ENCODE measurements at regions not wholly inside any gene's neighbourhood (a gene's known extent, or its start where the extent isn't known, plus 50 kb on each side); places are given as distances from the start of the nearest gene placed in this dataset.
"Not testable (repeated sequence)": the region's sequence is repeated elsewhere in the genome, so short reads cannot be mapped to it uniquely, and the experiment has no call there.

DNA sequence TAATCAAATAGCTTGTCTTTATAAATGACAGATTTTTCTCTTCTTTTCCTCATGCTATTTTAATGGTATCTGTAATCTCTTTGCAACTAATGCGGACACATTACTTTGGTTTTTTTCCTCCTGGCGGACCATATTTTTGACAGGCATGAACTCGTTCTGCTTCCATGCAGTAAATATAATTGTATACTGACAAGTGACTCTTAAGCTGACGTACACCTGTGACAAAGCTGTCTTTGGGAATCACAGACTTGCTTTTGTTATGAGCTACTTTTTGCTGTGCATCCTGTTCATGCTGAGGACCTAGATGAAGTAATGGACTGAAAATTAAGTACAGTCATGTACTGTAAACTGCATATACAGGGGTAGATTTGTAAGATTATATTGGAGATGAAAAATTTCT is 434.3 kb upstream of the TMTC1 start:
- FAIRE-seq = no peak
- DNase-seq (ENCODE audit: low spot score) = no peak

DNA sequence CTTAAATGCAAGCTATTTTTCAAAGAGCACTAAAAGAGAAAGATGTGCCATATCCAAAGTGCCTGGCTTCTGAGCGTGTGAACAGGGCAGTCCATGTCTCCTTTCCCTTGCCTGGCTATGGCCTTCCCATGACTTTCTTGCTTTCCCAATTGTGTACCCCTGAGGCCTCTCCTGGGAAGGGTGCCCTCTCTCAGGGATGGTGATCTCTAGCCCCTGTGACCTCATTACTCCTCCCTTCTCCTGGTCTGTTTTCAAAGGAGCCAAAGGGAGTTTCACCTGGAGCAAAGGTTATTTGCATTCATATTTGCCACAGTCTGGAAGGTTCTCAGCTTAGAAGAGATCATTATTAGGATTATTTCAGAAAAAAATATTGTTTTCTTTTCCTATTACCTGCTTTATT is 429.4 kb upstream of the TMTC1 start:
- no peak for DNase-seq (ENCODE audit: low spot score)

DNA sequence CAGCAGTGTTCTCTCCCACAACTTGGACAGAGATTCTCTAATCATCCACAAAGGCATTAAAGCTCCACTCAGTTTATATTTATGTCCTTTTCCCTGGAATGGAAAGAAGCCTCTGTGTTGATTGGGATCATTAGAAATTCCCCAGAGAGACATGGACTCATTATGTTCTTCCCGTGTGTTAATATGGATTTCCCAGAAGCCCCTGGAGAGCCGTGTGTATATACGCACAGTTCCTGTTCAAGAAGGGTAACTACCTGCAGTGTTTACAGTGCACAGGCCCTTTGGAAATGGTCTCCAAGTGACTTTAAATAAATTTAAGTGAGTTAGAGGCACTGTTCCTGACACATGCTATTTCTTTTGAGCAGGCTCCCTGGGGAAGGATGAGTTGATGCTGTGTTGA is 428.0 kb upstream of the TMTC1 start:
- FAIRE-seq = no peak
- no peak for DNase-seq (ENCODE audit: low spot score)

More for the DNA sequence above, 429.4 kb upstream of the TMTC1 start:
- FAIRE-seq = no peak

DNA sequence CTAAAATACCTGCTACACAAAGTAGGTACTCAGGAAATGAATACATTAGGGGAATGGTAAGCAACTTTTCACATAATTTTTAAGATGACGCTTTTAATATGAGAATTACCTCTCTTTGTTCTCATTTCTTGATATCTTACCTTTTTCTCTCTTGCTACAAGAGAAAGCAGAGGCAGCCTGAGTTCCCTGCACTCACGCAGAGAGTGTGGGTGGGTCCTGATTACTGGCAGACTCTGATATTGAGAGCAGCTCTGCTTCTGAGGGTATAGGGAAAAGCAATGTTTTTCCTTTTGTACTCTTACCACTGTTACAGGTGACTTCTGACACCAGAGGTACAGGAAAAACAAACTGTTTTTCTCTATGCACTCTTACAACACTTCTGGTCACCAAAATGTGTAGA is 420.2 kb upstream of the TMTC1 start:
- DNase-seq (ENCODE audit: low spot score) = no peak
- FAIRE-seq = no peak

DNA sequence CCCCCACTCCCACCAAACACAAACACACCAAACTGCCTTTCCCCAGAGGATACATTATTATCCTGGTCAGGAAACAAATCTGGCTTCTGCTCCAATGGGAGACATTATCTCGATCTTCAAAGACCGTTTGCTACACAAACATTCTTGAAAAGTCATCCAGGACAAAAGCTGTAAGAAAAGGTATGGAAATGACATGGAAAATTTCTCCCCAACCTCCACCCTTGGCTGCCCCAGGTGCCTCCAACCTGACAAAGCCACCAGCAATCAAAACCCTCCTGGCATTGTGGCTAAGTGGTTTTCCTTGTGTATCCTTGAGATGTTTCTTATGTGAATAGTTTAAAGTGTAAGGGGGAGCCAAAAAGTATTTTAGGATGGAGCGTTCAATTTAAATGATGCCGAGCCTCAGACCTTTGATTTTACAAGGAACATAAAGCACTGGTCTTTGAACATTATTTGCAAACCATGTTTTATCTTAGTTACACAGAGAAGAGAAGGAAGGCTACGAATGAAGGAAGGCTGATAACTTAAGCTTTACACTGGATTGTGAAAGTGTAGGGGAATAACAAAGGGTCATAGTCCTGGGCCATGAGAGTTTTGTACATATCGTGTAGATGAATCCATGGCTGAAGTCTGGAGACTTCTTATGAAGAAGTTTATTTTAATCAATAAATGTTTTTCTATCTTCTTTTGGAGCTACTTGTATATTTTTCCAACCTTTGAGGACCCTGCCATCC is 418.9 kb upstream of the TMTC1 start:
- DNase-seq (ENCODE audit: low spot score) (no peak), FAIRE-seq (no peak)

DNA sequence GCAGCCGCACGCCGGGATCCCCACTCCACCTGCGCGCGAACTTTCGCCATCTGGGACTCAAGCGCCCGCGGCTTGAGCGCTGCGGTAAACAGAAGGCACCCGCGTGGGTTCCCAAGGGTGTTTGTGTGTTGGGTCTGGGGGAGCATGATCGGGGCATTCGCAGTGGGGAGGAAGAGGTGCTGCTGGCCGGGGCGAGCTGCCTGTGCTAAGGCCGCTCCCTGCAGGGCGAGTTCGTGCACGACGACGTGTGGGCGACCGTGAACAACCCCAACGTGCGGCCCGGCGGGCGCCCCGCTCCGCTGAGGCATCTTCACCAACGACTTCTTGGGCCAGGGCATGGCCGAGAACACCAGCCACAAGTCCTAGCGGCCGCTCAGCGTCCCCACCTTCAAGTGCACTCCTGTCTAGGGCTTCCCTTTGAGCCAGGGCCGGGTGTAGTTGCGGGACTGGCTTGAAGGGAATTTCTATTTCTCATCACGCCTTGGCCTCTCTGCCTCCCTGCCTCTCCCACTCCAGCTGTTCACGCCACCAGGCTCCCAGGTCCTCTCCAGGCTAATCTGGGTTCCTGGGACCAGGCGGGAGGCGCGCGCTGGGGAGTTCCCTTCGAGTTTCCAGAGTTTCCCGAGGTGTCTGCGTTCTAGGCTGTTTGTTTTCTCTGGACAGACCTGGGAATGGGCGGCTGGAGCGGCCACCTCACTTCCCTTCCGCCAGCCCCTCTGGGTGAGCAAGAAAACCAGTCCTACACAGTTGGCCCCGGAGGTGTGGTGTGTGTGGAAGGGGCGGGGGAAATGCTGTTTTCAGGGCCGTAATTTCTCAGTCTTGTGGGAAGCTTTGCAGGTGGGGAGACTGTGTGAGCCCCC is 417.8 kb upstream of the TMTC1 start:
- no peak for DNase-seq (ENCODE audit: low spot score)
- no peak for FAIRE-seq

DNA sequence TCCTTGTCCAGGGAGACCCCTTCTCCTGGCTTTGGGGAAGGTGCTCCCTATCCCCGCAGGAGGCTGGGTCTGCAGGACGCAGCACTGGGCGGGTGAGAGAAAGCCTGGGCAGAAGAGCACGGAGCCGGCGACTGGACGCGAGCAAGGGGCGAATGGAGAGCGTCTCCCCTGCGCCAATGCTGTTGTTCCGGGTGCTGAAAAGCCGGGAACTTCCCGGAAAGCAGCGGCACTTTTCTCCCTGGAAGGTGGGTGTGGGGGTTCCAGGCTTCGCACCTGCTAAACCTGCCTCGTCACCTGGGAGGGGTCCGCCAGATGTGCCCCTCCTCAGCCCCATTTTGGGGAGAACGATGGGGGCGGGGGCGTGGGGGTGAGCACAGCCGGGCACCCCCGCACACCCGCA is 417.1 kb upstream of the TMTC1 start:
- FAIRE-seq (no peak), DNase-seq (ENCODE audit: low spot score) (no peak)

DNA sequence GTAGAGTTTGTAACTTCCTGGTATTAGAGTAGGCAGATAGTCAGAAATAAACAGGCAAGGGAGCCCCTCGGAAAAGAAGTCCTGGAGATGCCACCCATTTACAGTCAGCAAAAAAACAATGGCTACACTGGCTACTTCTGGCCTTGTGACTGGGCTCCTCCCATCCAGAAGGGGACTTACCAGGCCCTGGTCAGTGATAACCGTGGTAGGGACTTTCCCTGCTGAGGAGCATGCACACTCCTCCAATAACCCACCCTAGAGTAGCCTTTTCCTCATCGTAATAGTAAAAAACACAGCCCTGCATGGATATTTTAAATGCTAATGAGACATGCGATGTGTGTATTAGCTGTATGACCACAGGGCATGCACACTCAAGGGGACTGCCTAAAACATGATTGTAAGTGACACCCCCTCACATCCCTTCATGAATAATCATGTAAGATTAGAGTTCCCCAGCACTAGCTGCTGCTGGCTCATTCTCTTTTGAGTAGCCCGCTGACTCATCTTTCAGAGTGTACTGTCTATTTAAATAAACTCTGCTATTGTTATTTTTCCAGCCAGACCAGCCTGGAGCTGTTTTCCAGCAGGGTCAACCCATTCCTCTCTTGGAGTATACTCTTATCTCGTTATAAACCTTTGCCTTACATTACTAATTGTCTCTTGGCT is 413.8 kb upstream of the TMTC1 start:
- FAIRE-seq (no peak), DNase-seq (ENCODE audit: low spot score) (no peak)

DNA sequence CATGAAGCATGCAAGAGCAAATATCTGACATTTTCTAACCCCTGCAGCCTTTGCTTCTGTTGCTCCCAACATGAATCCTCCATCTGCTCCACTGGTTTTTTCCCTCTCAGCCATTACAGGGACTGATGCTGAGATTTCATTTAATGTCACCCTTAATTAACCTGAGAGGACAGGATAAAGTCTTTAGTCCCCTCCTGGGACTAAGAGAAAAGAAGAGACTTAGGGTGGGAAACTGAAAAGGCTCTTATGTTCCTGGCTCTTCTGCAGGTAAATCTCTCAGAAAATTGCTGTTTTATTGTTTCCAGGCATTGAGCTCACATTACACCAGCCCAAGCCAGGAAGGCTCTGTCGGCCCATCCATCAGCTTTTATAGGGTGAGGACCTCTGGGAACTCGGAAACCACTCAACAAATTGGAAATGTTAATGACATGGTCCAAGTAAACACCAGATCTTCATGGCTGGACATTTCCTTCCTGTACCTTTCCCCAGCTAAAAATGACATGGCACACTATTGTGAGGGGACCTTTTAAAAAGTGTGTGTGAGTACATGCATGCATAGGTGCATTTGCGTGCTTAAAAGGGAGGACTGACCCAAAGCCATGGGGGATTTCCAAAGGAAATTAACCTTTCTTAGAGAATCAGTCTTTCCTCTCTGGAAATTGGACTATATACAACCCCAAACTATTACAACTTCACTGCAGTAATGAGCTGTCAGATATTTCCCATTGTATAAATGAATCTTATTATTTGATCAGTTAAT is 408.1 kb upstream of the TMTC1 start:
- FAIRE-seq (no peak), DNase-seq (ENCODE audit: low spot score) (no peak)

DNA sequence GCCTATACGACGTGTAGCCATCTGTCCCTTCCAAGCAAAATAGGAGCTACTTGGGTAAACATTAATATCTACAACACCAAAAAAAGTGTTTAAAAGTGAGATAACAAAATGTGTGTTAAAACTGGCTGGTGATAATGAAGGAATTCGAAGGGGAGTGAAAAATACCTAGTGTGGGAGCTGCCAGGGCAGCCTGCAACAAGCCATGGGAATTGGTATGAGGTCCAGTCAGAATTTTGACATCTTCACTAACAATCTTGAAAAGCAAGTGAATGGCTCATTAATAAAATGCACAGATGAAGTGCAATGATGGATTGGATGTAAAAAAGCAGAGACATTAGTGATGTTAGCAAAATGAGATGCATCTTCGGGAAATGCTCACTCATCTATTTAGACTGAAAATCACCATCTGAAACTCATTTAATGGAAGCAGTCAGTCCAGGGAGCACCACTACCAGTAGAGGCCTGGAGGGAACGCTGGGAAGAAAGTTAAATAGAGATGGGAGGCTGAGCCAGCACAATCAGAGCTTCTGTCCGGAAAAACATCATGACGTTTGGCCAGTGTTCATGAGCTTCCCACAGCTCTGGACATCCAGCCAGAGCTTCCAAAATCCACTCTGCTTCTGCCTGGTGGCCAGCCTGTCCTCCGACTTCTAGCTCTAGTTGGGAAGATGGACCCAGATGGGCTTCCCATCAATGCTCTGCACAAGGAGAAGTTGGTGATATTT is 405.0 kb upstream of the TMTC1 start:
- FAIRE-seq (no peak), DNase-seq (ENCODE audit: low spot score) (no peak)

DNA sequence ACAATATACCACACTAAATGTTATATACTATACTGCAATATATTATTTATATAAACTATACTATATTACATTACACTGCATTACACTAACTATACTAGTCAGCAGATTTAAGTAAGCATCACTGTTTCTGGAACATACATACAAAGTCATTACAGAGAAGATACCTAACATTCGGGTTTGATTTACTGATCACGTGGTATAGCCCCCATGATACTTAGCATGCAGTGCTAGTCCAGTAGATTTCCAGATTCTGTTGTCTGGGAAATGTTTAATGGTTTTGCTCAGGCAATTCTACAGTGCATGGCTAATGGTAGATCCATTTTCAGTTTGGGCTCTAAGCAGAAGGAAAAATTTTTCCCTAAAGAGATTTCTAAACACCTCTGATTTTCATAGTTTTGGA is 403.7 kb upstream of the TMTC1 start:
- FAIRE-seq (no peak), DNase-seq (ENCODE audit: low spot score) (no peak)

DNA sequence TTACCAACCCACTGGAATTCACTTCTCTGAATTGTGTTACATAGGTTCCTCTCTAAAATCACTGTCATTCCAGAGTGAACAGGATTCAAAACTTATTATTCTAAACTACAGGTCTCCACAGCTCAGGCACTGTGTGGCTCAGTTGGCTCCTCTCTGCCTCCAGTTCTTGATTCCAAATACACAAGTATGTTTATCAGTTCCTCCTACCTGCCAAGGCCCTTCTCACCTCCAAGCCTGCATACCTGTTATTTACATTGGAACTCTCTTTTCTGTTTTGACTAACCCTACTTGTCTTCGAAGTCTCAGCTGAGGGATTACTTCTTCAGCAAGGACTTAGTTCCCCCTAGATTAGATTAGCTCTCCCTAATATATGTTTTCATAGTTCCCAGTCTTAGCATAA is 397.6 kb upstream of the TMTC1 start:
- DNase-seq (ENCODE audit: low spot score) (no peak), FAIRE-seq (no peak)

DNA sequence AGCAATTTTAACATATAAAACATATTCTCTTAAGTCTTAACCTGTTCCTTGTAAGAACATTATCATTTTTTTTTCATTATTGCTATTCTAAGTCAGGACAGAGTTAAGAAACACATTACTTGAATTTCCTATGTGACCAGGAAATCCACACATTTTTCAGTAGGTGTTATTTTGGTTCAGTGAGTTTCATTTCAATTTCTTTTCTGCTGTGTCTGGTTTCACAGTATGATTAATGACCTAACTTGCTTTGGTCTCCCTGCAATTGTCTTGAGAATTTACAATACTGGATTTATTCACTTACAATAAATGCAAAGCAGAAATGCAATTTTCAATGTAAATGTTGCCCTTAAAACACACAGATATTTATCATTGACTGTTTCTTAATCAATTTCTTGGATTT is 396.9 kb upstream of the TMTC1 start:
- FAIRE-seq (no peak), DNase-seq (ENCODE audit: low spot score) (no peak)

DNA sequence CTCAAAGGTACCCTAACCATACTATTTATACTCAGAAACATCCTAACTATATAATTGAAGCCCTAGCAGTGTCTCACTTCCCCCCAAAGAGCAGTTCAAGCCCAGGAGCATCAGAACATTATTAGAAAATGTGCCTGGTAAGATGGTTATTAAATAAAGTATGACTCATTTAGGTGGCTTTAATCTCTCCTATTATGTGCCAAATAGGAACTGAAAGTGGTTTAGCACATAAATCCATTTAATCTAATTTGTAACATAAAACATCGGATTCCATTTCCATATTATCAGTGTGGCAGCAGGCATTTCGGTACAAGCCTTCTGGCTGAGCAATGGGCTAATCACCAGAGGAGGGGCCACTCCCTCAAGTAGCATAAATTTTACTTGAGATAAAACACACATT is 395.2 kb upstream of the TMTC1 start:
- no peak for FAIRE-seq
- DNase-seq (ENCODE audit: low spot score) = no peak

DNA sequence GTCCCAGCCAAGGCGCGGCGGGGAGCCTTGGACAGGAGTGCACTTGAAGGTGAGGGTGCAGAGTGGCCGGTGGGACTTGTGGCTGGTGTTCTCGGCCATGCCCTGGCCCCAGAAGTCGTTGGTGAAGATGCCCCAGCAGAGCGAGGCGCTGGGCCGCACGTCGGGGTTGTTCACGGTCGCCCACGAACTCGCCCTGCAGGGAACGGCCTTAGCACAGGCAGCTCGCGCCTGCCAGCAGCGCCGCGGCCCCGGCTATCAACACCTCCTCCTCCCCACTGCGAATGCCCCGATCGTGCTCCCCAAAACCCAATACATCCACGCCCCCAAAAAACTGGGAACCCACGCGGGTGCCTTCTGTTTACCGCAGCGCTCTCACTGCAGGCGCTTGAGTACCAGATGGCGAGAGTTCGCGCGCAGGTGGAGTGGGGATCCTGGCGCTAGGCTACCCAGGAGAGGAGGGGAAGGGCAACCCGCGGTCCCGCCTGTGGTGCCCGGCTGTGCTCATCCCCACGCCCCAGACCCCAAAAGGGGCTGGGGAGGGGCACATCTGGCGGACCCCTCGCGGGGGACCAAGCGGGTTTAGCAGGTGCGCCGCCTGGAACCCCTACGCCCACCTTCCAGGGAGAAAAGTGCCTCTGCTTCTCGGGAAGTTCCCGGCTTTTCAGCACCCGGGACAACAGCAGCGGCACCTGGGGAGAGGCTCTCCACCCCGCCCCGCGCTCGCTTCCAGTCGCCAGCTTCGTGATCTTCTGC is 386.3 kb upstream of the TMTC1 start:
- no peak for FAIRE-seq
- no peak for DNase-seq (ENCODE audit: low spot score)

DNA sequence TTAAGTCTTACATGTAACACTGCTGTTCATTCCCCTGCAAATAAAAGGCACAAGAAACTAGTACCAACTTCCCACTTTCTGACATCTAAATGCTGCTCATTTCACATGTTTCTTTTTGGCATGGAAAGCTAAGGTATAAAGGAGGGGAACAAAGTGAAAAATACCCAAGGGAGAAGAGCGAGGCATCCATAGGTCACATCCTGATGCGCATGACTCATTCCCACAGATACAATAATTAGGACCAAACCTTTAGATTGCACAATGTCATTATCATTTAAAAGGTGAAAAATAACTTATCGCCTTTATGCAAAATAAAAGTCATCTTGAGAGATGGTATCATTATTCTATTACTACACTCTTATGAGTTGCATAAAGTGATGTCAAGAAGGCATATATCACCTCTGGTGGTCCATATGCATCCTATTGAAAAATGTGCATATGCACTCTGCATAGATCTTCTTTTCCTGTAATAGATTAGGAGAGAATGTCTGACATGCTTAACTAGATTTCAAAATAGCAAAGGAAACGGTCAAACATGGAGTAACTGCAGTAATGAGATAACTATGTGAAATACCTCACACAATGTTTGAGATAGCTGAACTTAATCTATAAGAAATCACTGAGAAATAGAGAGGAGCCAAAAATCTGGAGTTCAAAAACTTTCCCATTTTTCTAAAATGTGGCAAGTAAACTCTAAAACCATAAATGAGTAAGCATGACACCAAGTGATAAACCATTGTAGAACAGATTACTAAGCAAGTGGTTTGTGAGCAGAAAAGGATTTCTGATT is 382.5 kb upstream of the TMTC1 start:
- no peak for DNase-seq (ENCODE audit: low spot score)
- FAIRE-seq = no peak

DNA sequence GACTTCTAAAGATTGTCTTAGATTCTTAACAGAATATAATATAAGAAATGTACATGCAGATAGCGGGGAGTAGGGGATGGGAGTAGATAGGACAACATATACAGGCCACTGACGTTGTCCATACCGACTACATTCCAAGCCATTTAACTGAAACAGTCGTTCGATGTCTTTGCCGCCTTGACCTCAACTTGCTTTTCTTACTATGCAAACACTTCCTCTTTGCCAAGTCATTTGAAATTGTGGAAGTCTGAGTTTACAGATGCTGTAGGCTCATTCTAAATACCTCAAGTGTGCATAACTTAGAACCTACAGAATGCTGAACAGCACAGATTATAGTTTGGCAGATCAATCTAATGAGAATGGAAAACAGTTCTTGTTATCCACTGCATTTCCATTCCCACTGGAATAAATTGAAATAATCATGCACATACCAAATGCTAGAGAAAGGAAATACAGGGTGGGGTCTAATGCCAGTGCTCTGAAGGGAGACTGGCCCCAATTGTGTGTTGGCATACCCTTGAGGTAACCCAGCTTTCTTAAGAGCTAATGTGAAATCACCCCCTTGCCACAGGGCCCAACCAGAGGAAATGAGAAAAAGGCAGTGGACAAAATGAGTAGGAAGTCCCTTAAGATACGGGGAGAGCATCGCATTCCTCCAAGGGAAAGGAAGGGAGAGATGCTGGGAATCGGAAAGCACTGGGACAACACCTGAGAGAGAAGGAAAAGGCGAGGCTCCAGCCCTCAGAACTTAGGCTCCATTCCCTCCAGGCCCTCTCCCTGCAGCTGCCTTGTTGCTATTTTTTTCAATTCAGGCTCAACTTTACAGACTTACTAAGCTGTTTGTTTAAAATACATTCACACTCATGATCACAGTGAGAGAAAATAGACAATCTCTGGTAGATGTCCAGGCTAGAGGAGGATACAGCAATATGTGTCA is 380.9 kb upstream of the TMTC1 start:
- no peak for DNase-seq (ENCODE audit: low spot score)
- no peak for FAIRE-seq

DNA sequence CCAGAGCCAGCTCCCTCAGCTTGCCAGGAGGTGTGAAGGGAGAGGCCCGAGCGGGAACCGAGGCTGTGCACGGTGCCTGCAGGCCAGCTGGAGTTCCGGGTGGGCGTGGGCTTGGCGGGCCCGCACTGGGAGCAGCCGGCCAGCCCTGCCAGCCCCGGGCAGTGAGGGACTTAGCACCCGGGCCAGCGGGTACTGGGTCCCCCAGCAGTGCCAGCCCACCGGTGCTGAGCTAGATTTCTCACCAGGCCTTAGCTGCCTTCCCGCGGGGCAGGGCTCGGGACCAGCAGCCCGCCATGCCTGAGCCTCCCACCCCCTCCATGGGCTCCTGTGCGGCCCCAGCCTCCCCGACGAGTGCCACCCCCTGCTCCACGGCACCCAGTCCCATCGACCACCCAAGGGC is 373.1 kb upstream of the TMTC1 start:
- not testable (repeated sequence) for DNase-seq (ENCODE audit: low spot score); FAIRE-seq

All from urothelium cell line (cell line).